Liver (tissue), 8 donors: ENCODE measurements at regions not wholly inside any gene's neighbourhood (a gene's known extent, or its start where the extent isn't known, plus 50 kb on each side); places are given as distances from the start of the nearest gene placed in this dataset.

Experiments used
- DNase-seq: peaks from one replicate; pipeline ENCODE4 v3.0.0-alpha.2; 2017; ENCODE audit warnings: low spot score
- H3K27ac ChIP-seq, 2 donors: one replicate each; pipeline ENCODE4 v1.7.0; 2013; ENCODE audit warnings: inconsistent platforms in 2 of 2, low read length in 2 of 2, control low read depth in 1 of 2, low read depth in 1 of 2, mild to moderate bottlenecking in 1 of 2
- H3K27me3 ChIP-seq, 4 donors: one replicate each; pipeline versions ENCODE4 v1.6.1 to v1.7.0; 2013; ENCODE audit warnings: low read length in 3 of 4, inconsistent platforms in 1 of 4, mild to moderate bottlenecking in 1 of 4, moderate library complexity in 1 of 4; ENCODE audit not compliant: control insufficient read depth in 4 of 4, insufficient read depth in 4 of 4
- H3K36me3 ChIP-seq, 4 donors: one replicate each; pipeline versions ENCODE4 v1.6.1 to v1.7.0; 2013; ENCODE audit warnings: low read length in 3 of 4, mild to moderate bottlenecking in 3 of 4, low read depth in 1 of 4, moderate library complexity in 1 of 4; ENCODE audit not compliant: control insufficient read depth in 4 of 4, insufficient read depth in 3 of 4
- H3K4me1 ChIP-seq, 4 donors: one replicate each; pipeline versions ENCODE4 v1.6.1 to v1.7.0; 2013; ENCODE audit warnings: low read length in 3 of 4, mild to moderate bottlenecking in 3 of 4, moderate library complexity in 1 of 4; ENCODE audit not compliant: control insufficient read depth in 4 of 4, insufficient read depth in 4 of 4
- H3K4me3 ChIP-seq, 3 donors: one replicate each; pipeline versions ENCODE4 v1.6.1 to v1.7.0; 2013; ENCODE audit warnings: low read length in 3 of 3, control low read depth in 1 of 3, low read depth in 1 of 3, mild to moderate bottlenecking in 1 of 3
- H3K9ac ChIP-seq, 2 donors: one replicate each; pipeline ENCODE4 v1.7.0; 2013; ENCODE audit warnings: low read length in 2 of 2, mild to moderate bottlenecking in 2 of 2, moderate library complexity in 2 of 2, control low read depth in 1 of 2, low read depth in 1 of 2
- H3K9me3 ChIP-seq, 4 donors: one replicate each; pipeline versions ENCODE4 v1.6.1 to v1.7.0; 2013; ENCODE audit warnings: low read length in 3 of 4; ENCODE audit not compliant: control insufficient read depth in 4 of 4
- CTCF ChIP-seq: fragments of 150-350 bp; IDR thresholded peaks from 2 replicates; pipeline ENCODE4 v1.5.1; 2017; ENCODE audit warnings: improper control_type of control experiment, low read depth, low read length; ENCODE audit not compliant: missing input control
- EGR1 ChIP-seq, 2 donors: IDR thresholded peaks; 2 replicates each; pipeline ENCODE4 v1.6.1; 2016 to 2018; ENCODE audit warnings: antibody characterized with exemption in 2 of 2, low read depth in 2 of 2
- FOXA1 ChIP-seq: IDR thresholded peaks from 2 replicates; pipeline ENCODE4 v1.6.1; 2016; ENCODE audit warnings: antibody characterized with exemption
- FOXA2 ChIP-seq: IDR thresholded peaks from 2 replicates; pipeline ENCODE4 v1.6.1; 2016; ENCODE audit warnings: antibody characterized with exemption
- GABPA ChIP-seq, 2 donors: IDR thresholded peaks in 1 of 2; conservative IDR thresholded peaks in 1 of 2; 2 replicates each; pipeline ENCODE4 v1.6.1; 2016; ENCODE audit warnings: antibody characterized with exemption in 2 of 2, mild to moderate bottlenecking in 1 of 2, moderate library complexity in 1 of 2
- HNF4G ChIP-seq: IDR thresholded peaks from 2 replicates; pipeline ENCODE4 v1.6.1; 2016; ENCODE audit warnings: antibody characterized with exemption
- JUND ChIP-seq, 2 donors: IDR thresholded peaks; 2 replicates each; pipeline ENCODE4 v1.6.1; 2016; ENCODE audit warnings: antibody characterized with exemption in 2 of 2
- NR2F2 ChIP-seq: IDR thresholded peaks from 2 replicates; pipeline ENCODE4 v1.6.1; 2016; ENCODE audit warnings: antibody characterized with exemption
- RAD21 ChIP-seq, 2 donors: IDR thresholded peaks; 2 replicates each; pipeline ENCODE4 v1.6.1; 2016; ENCODE audit warnings: antibody characterized with exemption in 2 of 2, mild to moderate bottlenecking in 2 of 2
- RXRA ChIP-seq, 2 donors: IDR thresholded peaks; 2 replicates each; pipeline ENCODE4 v1.6.1; 2017 to 2018; ENCODE audit warnings: antibody characterized with exemption in 2 of 2, mild to moderate bottlenecking in 1 of 2
- SP1 ChIP-seq: IDR thresholded peaks from 2 replicates; pipeline ENCODE4 v1.6.1; 2018; ENCODE audit warnings: antibody characterized with exemption, mild to moderate bottlenecking
- TAF1 ChIP-seq: conservative IDR thresholded peaks from 2 replicates; pipeline ENCODE4 v1.6.1; 2016; ENCODE audit warnings: antibody characterized with exemption, mild to moderate bottlenecking
- YY1 ChIP-seq: IDR thresholded peaks from 2 replicates; pipeline ENCODE4 v1.6.1; 2016; ENCODE audit warnings: antibody characterized with exemption, mild to moderate bottlenecking
- WGBS: extraction: QIAGEN DNeasy Blood & Tissue Kit; methylation state at CpG from one replicate; pipeline ENCODE4 v1.1.7; 2013; 5-methylcytosine and 5-hydroxymethylcytosine counted together
- TF ChIP-seq, protein P1 (sequence below): IDR thresholded peaks from 2 replicates; pipeline ENCODE4 v1.6.1; 2016; ENCODE audit warnings: antibody characterized with exemption
- TF ChIP-seq, protein P2 (sequence below): IDR thresholded peaks from 2 replicates; pipeline ENCODE4 v1.6.1; 2016; ENCODE audit warnings: antibody characterized with exemption, mild to moderate bottlenecking
- TF ChIP-seq, protein P3 (sequence below): IDR thresholded peaks from 2 replicates; pipeline ENCODE4 v1.6.1; 2016; ENCODE audit warnings: antibody characterized with exemption
- TF ChIP-seq, protein P4 (sequence below): IDR thresholded peaks from 2 replicates; pipeline ENCODE4 v1.6.1; 2016; ENCODE audit warnings: antibody characterized with exemption
- donor health status: healthy.
- donor health status: healthy.
- donor health status: healthy.
- donor health status: healthy.
- donor health status: healthy.

- H3K27me3 ChIP-seq: peaks cover 0 to 6% (median 2%) of the 10 kb centered on the region in 4 donors
- H3K9me3 ChIP-seq: no peaks in the 10 kb centered on the region
- H3K36me3 ChIP-seq: no peaks in the 10 kb centered on the region
- 86% methylated on average over 16 of the region's 16 CpGs for WGBS
- no peak overlapping the region for H3K4me3 ChIP-seq
- no peak for TF ChIP-seq RXRA (IDR thresholded peaks at IDR 0.05)
- TF ChIP-seq FOXA1: no peak
- TF ChIP-seq EGR1 (IDR thresholded peaks at IDR 0.05; ENCODE audit: low read depth in 2 of 2): no peak
- TF ChIP-seq, protein P1, sequence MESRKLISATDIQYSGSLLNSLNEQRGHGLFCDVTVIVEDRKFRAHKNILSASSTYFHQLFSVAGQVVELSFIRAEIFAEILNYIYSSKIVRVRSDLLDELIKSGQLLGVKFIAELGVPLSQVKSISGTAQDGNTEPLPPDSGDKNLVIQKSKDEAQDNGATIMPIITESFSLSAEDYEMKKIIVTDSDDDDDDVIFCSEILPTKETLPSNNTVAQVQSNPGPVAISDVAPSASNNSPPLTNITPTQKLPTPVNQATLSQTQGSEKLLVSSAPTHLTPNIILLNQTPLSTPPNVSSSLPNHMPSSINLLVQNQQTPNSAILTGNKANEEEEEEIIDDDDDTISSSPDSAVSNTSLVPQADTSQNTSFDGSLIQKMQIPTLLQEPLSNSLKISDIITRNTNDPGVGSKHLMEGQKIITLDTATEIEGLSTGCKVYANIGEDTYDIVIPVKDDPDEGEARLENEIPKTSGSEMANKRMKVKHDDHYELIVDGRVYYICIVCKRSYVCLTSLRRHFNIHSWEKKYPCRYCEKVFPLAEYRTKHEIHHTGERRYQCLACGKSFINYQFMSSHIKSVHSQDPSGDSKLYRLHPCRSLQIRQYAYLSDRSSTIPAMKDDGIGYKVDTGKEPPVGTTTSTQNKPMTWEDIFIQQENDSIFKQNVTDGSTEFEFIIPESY: no peak
- TF ChIP-seq, protein P2, sequence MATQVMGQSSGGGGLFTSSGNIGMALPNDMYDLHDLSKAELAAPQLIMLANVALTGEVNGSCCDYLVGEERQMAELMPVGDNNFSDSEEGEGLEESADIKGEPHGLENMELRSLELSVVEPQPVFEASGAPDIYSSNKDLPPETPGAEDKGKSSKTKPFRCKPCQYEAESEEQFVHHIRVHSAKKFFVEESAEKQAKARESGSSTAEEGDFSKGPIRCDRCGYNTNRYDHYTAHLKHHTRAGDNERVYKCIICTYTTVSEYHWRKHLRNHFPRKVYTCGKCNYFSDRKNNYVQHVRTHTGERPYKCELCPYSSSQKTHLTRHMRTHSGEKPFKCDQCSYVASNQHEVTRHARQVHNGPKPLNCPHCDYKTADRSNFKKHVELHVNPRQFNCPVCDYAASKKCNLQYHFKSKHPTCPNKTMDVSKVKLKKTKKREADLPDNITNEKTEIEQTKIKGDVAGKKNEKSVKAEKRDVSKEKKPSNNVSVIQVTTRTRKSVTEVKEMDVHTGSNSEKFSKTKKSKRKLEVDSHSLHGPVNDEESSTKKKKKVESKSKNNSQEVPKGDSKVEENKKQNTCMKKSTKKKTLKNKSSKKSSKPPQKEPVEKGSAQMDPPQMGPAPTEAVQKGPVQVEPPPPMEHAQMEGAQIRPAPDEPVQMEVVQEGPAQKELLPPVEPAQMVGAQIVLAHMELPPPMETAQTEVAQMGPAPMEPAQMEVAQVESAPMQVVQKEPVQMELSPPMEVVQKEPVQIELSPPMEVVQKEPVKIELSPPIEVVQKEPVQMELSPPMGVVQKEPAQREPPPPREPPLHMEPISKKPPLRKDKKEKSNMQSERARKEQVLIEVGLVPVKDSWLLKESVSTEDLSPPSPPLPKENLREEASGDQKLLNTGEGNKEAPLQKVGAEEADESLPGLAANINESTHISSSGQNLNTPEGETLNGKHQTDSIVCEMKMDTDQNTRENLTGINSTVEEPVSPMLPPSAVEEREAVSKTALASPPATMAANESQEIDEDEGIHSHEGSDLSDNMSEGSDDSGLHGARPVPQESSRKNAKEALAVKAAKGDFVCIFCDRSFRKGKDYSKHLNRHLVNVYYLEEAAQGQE: no peak
- no peak for TF ChIP-seq RAD21 (IDR thresholded peaks at IDR 0.05)
- no peak for TF ChIP-seq GABPA (IDR thresholded peaks at IDR 0.05 in 1 of 2, conservative IDR thresholded peaks at IDR 0.05 in 1 of 2)
- TF ChIP-seq JUND (IDR thresholded peaks at IDR 0.05): no peak
- TF ChIP-seq, protein P3, sequence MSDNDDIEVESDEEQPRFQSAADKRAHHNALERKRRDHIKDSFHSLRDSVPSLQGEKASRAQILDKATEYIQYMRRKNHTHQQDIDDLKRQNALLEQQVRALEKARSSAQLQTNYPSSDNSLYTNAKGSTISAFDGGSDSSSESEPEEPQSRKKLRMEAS: no peak
- no peaks in the 10 kb centered on the region for H3K4me1 ChIP-seq
- H3K27ac ChIP-seq: no peak overlapping the region
- H3K9ac ChIP-seq: no peak overlapping the region
- no peak for DNase-seq
Observed at GRCh38 chr18:76260941-76261472, 234.0 kb downstream of the ZNF516 start.

DNA sequence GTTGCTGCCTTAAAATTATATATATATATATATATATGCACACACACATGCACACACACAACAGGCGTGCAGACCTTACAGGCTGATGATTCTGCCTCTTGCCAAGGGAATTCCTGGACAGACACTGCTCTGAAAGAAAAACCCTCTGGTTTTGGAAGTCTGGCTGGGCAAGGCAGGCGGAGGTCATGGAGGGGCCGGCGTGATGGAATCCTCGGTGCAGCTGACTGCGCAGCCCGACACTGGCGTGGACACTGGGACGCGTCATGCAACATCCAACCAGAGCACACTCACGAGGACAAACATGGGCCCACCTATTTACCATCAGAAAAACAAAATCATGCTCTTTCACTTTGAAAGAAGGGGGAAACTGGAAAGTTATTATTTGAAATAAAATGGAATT is 235.3 kb downstream of the ZNF516 start:
- Histone ChIP-seq H3K9me3 (no peaks in the 10 kb centered on the region), H3K4me1 (no peaks in the 10 kb centered on the region), H3K9ac (no peak overlapping the region), H3K27ac (no peak overlapping the region), H3K4me3 (no peak overlapping the region), H3K36me3 (no peaks in the 10 kb centered on the region), H3K27me3 (peaks cover 0 to 8% (median 5%) of the 10 kb centered on the region in 4 donors)
- WGBS: 86% methylated on average over 11 of the region's 11 CpGs
- DNase-seq: no peak
- TF ChIP-seq SP1: no peak
- no peak for TF ChIP-seq FOXA1
- no peak for TF ChIP-seq RXRA (IDR thresholded peaks at IDR 0.05)
- no peak for TF ChIP-seq TAF1
- no peak for TF ChIP-seq FOXA2
- TF ChIP-seq, protein P3: no peak
- TF ChIP-seq, protein P2: no peak
- no peak for TF ChIP-seq YY1
- TF ChIP-seq, protein P4, sequence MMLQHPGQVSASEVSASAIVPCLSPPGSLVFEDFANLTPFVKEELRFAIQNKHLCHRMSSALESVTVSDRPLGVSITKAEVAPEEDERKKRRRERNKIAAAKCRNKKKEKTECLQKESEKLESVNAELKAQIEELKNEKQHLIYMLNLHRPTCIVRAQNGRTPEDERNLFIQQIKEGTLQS: no peak
- TF ChIP-seq EGR1 (IDR thresholded peaks at IDR 0.05; ENCODE audit: low read depth in 2 of 2): no peak
- TF ChIP-seq JUND (IDR thresholded peaks at IDR 0.05): no peak
- no peak for TF ChIP-seq CTCF
- TF ChIP-seq, protein P1: no peak
- no peak for TF ChIP-seq HNF4G
- TF ChIP-seq RAD21 (IDR thresholded peaks at IDR 0.05): no peak
- no peak for TF ChIP-seq GABPA (IDR thresholded peaks at IDR 0.05 in 1 of 2, conservative IDR thresholded peaks at IDR 0.05 in 1 of 2)
- TF ChIP-seq NR2F2: no peak
